ENCODE measurements at regions not wholly inside any gene's neighbourhood (a gene's known extent, or its start where the extent isn't known, plus 50 kb on each side); places are given as distances from the start of the nearest gene placed in this dataset.

- Histone ChIP-seq H3K27ac (ENCODE audit: low read length) (peak overlapping the region; percentile 49), H3K4me3 (ENCODE audit: control insufficient read depth in 1 of 2, extremely low read depth in 1 of 2, low read length in 1 of 2) (no peak overlapping the region), H3K9me3 (no peaks in the 10 kb centered on the region), H3K4me1 (ENCODE audit: control insufficient read depth in 1 of 2, extremely low read depth in 1 of 2, insufficient read depth in 2 of 2, low read length in 2 of 2) (peaks cover 0 to 25% of the 10 kb centered on the region in 2 experiments), H3K36me3 (ENCODE audit: control insufficient read depth in 2 of 2, extremely low read depth in 1 of 2, insufficient read depth in 1 of 2, low read length in 1 of 2) (no peaks in the 10 kb centered on the region), H3K27me3 (replicated peaks in 1 of 2; ENCODE audit: control insufficient read depth in 2 of 2, extremely low read depth in 1 of 2, insufficient read depth in 2 of 2, low read length in 1 of 2) (peaks cover 0 to 12% of the 10 kb centered on the region in 2 experiments)
- H3K27me3 Mint-ChIP-seq: peaks cover 3 to 8% of the 10 kb centered on the region in 2 donors
- H3K4me3 Mint-ChIP-seq: no peak overlapping the region
- peaks cover 0 to 5% (median 5%) of the 10 kb centered on the region in 3 donors for H3K9me3 Mint-ChIP-seq
- H3K27ac Mint-ChIP-seq: peak overlapping the region; percentile 17 to 79
- H3K4me1 Mint-ChIP-seq: peaks cover 0 to 4% (median 2%) of the 10 kb centered on the region in 3 donors
- ATAC-seq (replicated peaks in 1 of 4) (peak in 1 of 4 experiments; percentile 67), DNase-seq (peak in 25 of 35 experiments; percentile 4 to 63 (median 19))
- CTCF ChIA-PET: no interaction called here
- WGBS (ENCODE audit: insufficient coverage): 65% methylated on average over 10 of the region's 11 CpGs
- no peaks in the 10 kb centered on the region for H3K36me3 Mint-ChIP-seq
- POLR2A ChIA-PET: no interaction called here
Measured at GRCh38 chr2:88239781-88240180, 69.6 kb downstream of the THNSL2 start.

- DNase-seq (no peak), ATAC-seq (replicated peaks in 1 of 4) (no peak)
- no peak overlapping the region for H3K4me3 ChIP-seq (ENCODE audit: control insufficient read depth in 1 of 2, extremely low read depth in 1 of 2, low read length in 1 of 2)
- POLR2A ChIA-PET: no interaction called here
- Mint-ChIP-seq H3K27ac (no peak overlapping the region), H3K4me3 (no peak overlapping the region), H3K36me3 (no peaks in the 10 kb centered on the region), H3K27me3 (peaks cover 13% of the 10 kb centered on the region in 2 donors), H3K9me3 (no peaks in the 10 kb centered on the region), H3K4me1 (peaks cover 0 to 4% (median 2%) of the 10 kb centered on the region in 3 donors)
- no peak overlapping the region for H3K27ac ChIP-seq (ENCODE audit: low read length)
- 67% methylated on average over 2 of the region's 3 CpGs for WGBS (ENCODE audit: insufficient coverage)
- H3K4me1 ChIP-seq (ENCODE audit: control insufficient read depth in 1 of 2, extremely low read depth in 1 of 2, insufficient read depth in 2 of 2, low read length in 2 of 2): peaks cover 0 to 25% of the 10 kb centered on the region in 2 experiments
- CTCF ChIA-PET: interaction anchor here in 1 of 2 donors (0.7 kb wide), 1 partner anchor 18 kb away, joined by 8 read pairs; no protein-coding TSS in a partner anchor
- H3K36me3 ChIP-seq (ENCODE audit: control insufficient read depth in 2 of 2, extremely low read depth in 1 of 2, insufficient read depth in 1 of 2, low read length in 1 of 2): no peaks in the 10 kb centered on the region
- no peaks in the 10 kb centered on the region for H3K9me3 ChIP-seq
- H3K27me3 ChIP-seq (replicated peaks in 1 of 2; ENCODE audit: control insufficient read depth in 2 of 2, extremely low read depth in 1 of 2, insufficient read depth in 2 of 2, low read length in 1 of 2): peaks cover 0 to 19% of the 10 kb centered on the region in 2 experiments
Measured at GRCh38 chr2:88236666-88237065, 66.5 kb downstream of the THNSL2 start.

All from T-cell (primary cell).